GM12872 (cell line): ENCODE measurements at regions not wholly inside any gene's neighbourhood (a gene's known extent, or its start where the extent isn't known, plus 50 kb on each side); places are given as distances from the start of the nearest gene placed in this dataset.

ENCODE experiments used
- CTCF ChIP-seq: IDR thresholded peaks from 3 replicates; pipeline ENCODE4 v1.5.1; 2011; ENCODE audit warnings: low read depth, mild to moderate bottlenecking, low read length, moderate library complexity; ENCODE audit not compliant: insufficient read depth

DNA sequence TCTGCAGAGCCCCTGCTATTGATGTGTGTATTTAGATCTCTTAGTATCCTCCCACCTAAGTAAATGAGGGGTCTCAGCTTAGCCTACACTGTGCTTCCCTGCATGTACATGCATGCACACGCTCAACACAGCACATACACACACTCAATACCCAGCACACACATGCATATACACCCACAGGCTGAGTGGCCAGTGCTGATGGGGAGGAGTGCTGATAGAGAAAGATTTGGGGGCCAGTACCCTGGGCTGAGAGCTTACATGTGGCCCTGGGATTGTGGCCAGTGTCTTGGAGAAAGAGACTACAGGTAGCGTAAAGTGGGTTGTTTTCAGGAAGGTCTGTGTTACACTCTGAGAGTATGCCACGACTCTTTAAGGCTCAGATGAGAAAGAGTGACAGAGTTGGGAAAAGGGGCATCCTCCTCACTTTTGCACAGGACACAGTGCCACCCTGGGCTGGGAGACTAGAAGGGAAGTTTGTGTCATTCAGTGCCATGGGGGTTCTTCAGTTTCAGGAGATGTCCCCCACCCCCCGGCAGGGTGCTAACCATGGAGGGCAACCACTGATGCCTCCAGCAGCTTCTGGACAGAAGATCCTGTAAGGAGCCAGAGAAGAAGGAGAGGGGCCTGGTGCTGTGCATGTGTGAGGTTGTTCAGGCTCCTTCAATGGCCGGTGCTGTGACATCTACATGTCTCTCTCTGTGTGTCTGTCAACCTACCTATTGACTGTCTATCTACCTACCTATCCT is 166.8 kb downstream of the RHOU start:
- no peak for TF ChIP-seq CTCF

GRCh38 chr1:228902781-228903433 is 167.6 kb downstream of the RHOU start:
- TF ChIP-seq CTCF, result no peak

DNA sequence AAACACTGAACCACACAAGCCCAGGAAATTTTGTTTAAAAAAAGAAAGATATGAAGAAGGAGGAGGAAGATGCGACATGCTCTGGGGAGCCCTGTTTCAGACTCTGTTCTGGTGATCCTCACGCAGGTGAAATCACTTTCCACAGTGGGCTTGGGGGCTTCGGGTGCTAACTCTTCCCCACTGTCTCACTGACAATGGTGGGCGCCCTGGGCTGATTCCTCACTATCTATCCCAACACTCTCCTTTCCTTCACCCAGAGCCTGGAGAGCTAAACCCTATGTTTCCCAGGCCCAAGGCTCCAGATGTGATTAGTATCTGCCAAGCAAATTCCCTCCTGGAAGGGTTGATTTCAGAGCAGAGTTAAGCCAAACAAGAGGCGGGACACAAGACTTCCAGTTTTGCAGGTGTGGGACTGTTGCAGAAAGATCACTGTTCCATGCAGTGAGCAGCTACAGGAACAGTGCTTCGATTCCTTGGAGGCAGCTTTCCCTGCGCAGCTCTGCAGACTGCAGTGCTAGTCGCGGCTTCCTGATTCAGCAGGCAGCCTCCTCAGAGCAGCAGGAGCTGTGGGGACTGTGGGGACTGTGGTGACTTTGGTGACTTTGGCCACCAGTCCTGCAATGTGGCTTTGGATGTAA is 168.3 kb downstream of the RHOU start:
- no peak for TF ChIP-seq CTCF

- TF ChIP-seq CTCF, result no peak
These were observed 168.9 kb downstream of the RHOU start for GRCh38 chr1:228904222-228904621.

DNA sequence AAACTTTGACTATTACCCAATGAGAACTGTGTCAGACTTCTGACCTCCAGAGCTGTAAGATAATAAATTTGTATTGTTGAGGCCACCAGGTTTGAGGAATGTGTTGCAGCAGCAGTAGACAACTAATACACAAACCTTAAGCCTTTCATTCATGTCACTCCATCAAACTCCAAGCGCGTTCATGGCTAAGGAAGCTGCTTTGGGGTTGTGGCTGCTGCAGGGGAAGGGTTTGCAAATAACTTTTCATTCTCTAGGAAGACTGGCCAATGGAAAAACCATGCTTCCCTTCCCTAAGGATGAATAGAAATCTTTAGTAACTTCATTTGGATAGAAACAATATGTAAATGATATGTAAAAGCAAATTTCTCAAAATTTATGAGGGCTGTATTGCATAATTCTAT is 170.4 kb downstream of the RHOU start:
- TF ChIP-seq CTCF, result no peak

GRCh38 chr1:228906223-228906860 is 171.1 kb downstream of the RHOU start:
- TF ChIP-seq CTCF, result no peak
